ENCODE measurements at regions not wholly inside any gene's neighbourhood (a gene's known extent, or its start where the extent isn't known, plus 50 kb on each side); places are given as distances from the start of the nearest gene placed in this dataset.

GRCh38 chr1:235024711-235025421 lies 103.8 kb downstream of the TOMM20 start:
- TF ChIP-seq CTCF (IDR thresholded peaks at IDR 0.05): no peak
- Histone ChIP-seq H3K9me3 (no peaks in the 10 kb centered on the region), H3K4me3 (no peak overlapping the region), H3K4me1 (no peaks in the 10 kb centered on the region), H3K27me3 (no peaks in the 10 kb centered on the region), H3K27ac (no peak overlapping the region), H3K36me3 (no peaks in the 10 kb centered on the region)
- DNase-seq (no peak), ATAC-seq (no peak)
- intact Hi-C loops (cut with DNase I): no loop called here

GRCh38 chr1:235023711-235024439 lies 104.8 kb downstream of the TOMM20 start:
- intact Hi-C loops (cut with DNase I): no loop called here
- no peak for DNase-seq
- no peak for TF ChIP-seq CTCF (IDR thresholded peaks at IDR 0.05)
- no peak for ATAC-seq
- H3K4me3 ChIP-seq: no peak overlapping the region
- no peaks in the 10 kb centered on the region for H3K27me3 ChIP-seq
- H3K9me3 ChIP-seq: no peaks in the 10 kb centered on the region
- H3K36me3 ChIP-seq: no peaks in the 10 kb centered on the region
- no peaks in the 10 kb centered on the region for H3K4me1 ChIP-seq
- H3K27ac ChIP-seq: no peak overlapping the region

- Histone ChIP-seq H3K4me1 (no peaks in the 10 kb centered on the region), H3K36me3 (no peaks in the 10 kb centered on the region), H3K9me3 (no peaks in the 10 kb centered on the region), H3K27me3 (no peaks in the 10 kb centered on the region), H3K4me3 (no peak overlapping the region), H3K27ac (no peak overlapping the region)
- TF ChIP-seq CTCF (IDR thresholded peaks at IDR 0.05): no peak
- intact Hi-C loops (cut with DNase I): no loop called here
- DNase-seq (no peak), ATAC-seq (no peak)
Observed at GRCh38 chr1:235022981-235023710, 105.5 kb downstream of the TOMM20 start.

- no peak for ATAC-seq
- TF ChIP-seq CTCF (IDR thresholded peaks at IDR 0.05): no peak
Observed at GRCh38 chr1:235022341-235022980, 106.2 kb downstream of the TOMM20 start.

GRCh38 chr1:235021815-235022214 lies 106.8 kb downstream of the TOMM20 start:
- intact Hi-C loops (cut with DNase I): no loop called here
- no peaks in the 10 kb centered on the region for H3K4me1 ChIP-seq
- no peaks in the 10 kb centered on the region for H3K9me3 ChIP-seq
- DNase-seq (no peak), ATAC-seq (no peak)
- H3K27ac ChIP-seq: no peak overlapping the region
- no peak for TF ChIP-seq CTCF (IDR thresholded peaks at IDR 0.05)
- H3K36me3 ChIP-seq: no peaks in the 10 kb centered on the region
- no peak overlapping the region for H3K4me3 ChIP-seq
- no peaks in the 10 kb centered on the region for H3K27me3 ChIP-seq

More at GRCh38 chr1:235022341-235022980, 106.2 kb downstream of the TOMM20 start:
- DNase-seq: no peak
- Histone ChIP-seq H3K27ac (no peak overlapping the region), H3K36me3 (no peaks in the 10 kb centered on the region), H3K4me1 (no peaks in the 10 kb centered on the region), H3K27me3 (no peaks in the 10 kb centered on the region), H3K4me3 (no peak overlapping the region), H3K9me3 (no peaks in the 10 kb centered on the region)
- intact Hi-C loops (cut with DNase I): no loop called here
